Smooth muscle cell (in vitro differentiated cells): ENCODE measurements at regions not wholly inside any gene's neighbourhood (a gene's known extent, or its start where the extent isn't known, plus 50 kb on each side); places are given as distances from the start of the nearest gene placed in this dataset.

Experiments used
- DNase-seq: peaks from one replicate; lab custom pipeline; 2025; ENCODE audit not compliant: unreplicated experiment; lab: John Stamatoyannopoulos, UW
- H2AFZ ChIP-seq: fragments of 200-600 bp; sonication (generic); 2 replicates; pipeline ENCODE4 v1.6.0; 2016; ENCODE audit warnings: antibody characterized with exemption, low read depth, mild to moderate bottlenecking
- H3F3A ChIP-seq: fragments of 200-600 bp; sonication (generic); 2 replicates; pipeline ENCODE4 v1.6.0; 2017; ENCODE audit warnings: antibody characterized with exemption, low read depth
- H3K27ac ChIP-seq: fragments of 200-600 bp; sonication (generic); 2 replicates; pipeline ENCODE4 v1.5.1; 2016; ENCODE audit warnings: low read depth, mild to moderate bottlenecking
- H3K27me3 ChIP-seq: fragments of 200-600 bp; sonication (generic); 2 replicates; pipeline ENCODE4 v1.6.1; 2016; ENCODE audit warnings: low read depth, mild to moderate bottlenecking
- H3K36me3 ChIP-seq: fragments of 200-600 bp; sonication (generic); 2 replicates; pipeline ENCODE4 v1.5.1; 2016; ENCODE audit warnings: low read depth
- H3K4me1 ChIP-seq: fragments of 200-600 bp; sonication (generic); 2 replicates; pipeline ENCODE4 v1.5.1; 2016; ENCODE audit warnings: low read depth
- H3K4me2 ChIP-seq: fragments of 200-600 bp; sonication (generic); 2 replicates; pipeline ENCODE4 v1.6.0; 2016; ENCODE audit warnings: mild to moderate bottlenecking
- H3K4me3 ChIP-seq: fragments of 200-600 bp; sonication (generic); 2 replicates; pipeline ENCODE4 v1.5.1; 2016; ENCODE audit warnings: mild to moderate bottlenecking
- H3K79me2 ChIP-seq: fragments of 200-600 bp; sonication (generic); 2 replicates; pipeline ENCODE4 v1.6.0; 2016; ENCODE audit warnings: low read depth, mild to moderate bottlenecking
- H3K9ac ChIP-seq: fragments of 200-600 bp; sonication (generic); 2 replicates; pipeline ENCODE4 v1.6.0; 2016; ENCODE audit warnings: low read depth
- H3K9me3 ChIP-seq: fragments of 200-600 bp; sonication (generic); replicated peaks from 2 replicates; pipeline ENCODE4 v1.5.1; 2016; ENCODE audit warnings: low read depth
- H4K20me1 ChIP-seq: fragments of 200-600 bp; sonication (generic); 2 replicates; pipeline ENCODE4 v1.6.0; 2016; ENCODE audit warnings: low read depth
- CTCF ChIP-seq: fragments of 200-600 bp; sonication (generic); IDR thresholded peaks from 2 replicates; pipeline ENCODE4 v1.5.1; 2017; ENCODE audit warnings: borderline replicate concordance, mild to moderate bottlenecking, antibody characterized with exemption; ENCODE audit not compliant: insufficient read depth, poor library complexity, severe bottlenecking
- WGBS: methylation state at CpG from one replicate; pipeline ENCODE4 v1.1.7; 2016; ENCODE audit warnings: low lambda C conversion rate; 5-methylcytosine and 5-hydroxymethylcytosine counted together

GRCh38 chr4:100083289-100083688, 107.0 kb downstream of the DDIT4L start:
- H3K9ac ChIP-seq: no peak overlapping the region
- H3K4me2 ChIP-seq: no peak overlapping the region
- no peak overlapping the region for H3K27ac ChIP-seq
- H3K27me3 ChIP-seq: no peaks in the 10 kb centered on the region
- DNase-seq: no peak
- TF ChIP-seq CTCF: no peak
- no peaks in the 10 kb centered on the region for H3K79me2 ChIP-seq
- no peaks in the 10 kb centered on the region for H4K20me1 ChIP-seq
- no peak overlapping the region for H3K4me3 ChIP-seq
- H3K36me3 ChIP-seq: no peaks in the 10 kb centered on the region
- H3F3A ChIP-seq: no peaks in the 10 kb centered on the region
- no peak overlapping the region for H2AFZ ChIP-seq
- no peaks in the 10 kb centered on the region for H3K4me1 ChIP-seq
- no peaks in the 10 kb centered on the region for H3K9me3 ChIP-seq

- no peak overlapping the region for H2AFZ ChIP-seq
- 91% methylated on average over 1 of the region's 1 CpG for WGBS
- H3K27me3 ChIP-seq: no peaks in the 10 kb centered on the region
These were observed 107.4 kb downstream of the DDIT4L start for GRCh38 chr4:100082852-100083251.

GRCh38 chr4:100081491-100081890, 108.8 kb downstream of the DDIT4L start:
- Histone ChIP-seq H3K36me3 (no peaks in the 10 kb centered on the region), H3K27me3 (no peaks in the 10 kb centered on the region), H2AFZ (no peak overlapping the region), H3K27ac (no peak overlapping the region), H3K4me1 (no peaks in the 10 kb centered on the region), H3K4me2 (no peak overlapping the region), H3K4me3 (no peak overlapping the region), H3K9me3 (no peaks in the 10 kb centered on the region), H3F3A (no peaks in the 10 kb centered on the region), H3K79me2 (no peaks in the 10 kb centered on the region), H3K9ac (no peak overlapping the region), H4K20me1 (no peaks in the 10 kb centered on the region)
- no peak for DNase-seq
- 79% methylated on average over 1 of the region's 1 CpG for WGBS
- TF ChIP-seq CTCF: no peak

More at GRCh38 chr4:100082852-100083251, 107.4 kb downstream of the DDIT4L start:
- no peak overlapping the region for H3K4me2 ChIP-seq
- H4K20me1 ChIP-seq: no peaks in the 10 kb centered on the region
- TF ChIP-seq CTCF: no peak
- DNase-seq: no peak
- no peaks in the 10 kb centered on the region for H3K9me3 ChIP-seq
- no peaks in the 10 kb centered on the region for H3K4me1 ChIP-seq
- H3K79me2 ChIP-seq: no peaks in the 10 kb centered on the region
- H3K36me3 ChIP-seq: no peaks in the 10 kb centered on the region
- no peak overlapping the region for H3K27ac ChIP-seq
- no peak overlapping the region for H3K4me3 ChIP-seq
- H3F3A ChIP-seq: no peaks in the 10 kb centered on the region
- no peak overlapping the region for H3K9ac ChIP-seq

- Histone ChIP-seq H3K36me3 (no peaks in the 10 kb centered on the region), H3K4me2 (no peak overlapping the region), H4K20me1 (no peaks in the 10 kb centered on the region), H3K9ac (no peak overlapping the region), H3K27me3 (no peaks in the 10 kb centered on the region), H3K27ac (no peak overlapping the region), H3F3A (no peaks in the 10 kb centered on the region), H2AFZ (no peak overlapping the region), H3K79me2 (no peaks in the 10 kb centered on the region), H3K4me1 (no peaks in the 10 kb centered on the region), H3K4me3 (no peak overlapping the region), H3K9me3 (no peaks in the 10 kb centered on the region)
- 84% methylated on average over 3 of the region's 3 CpGs for WGBS
- no peak for TF ChIP-seq CTCF
- no peak for DNase-seq
These were observed 111.0 kb downstream of the DDIT4L start for GRCh38 chr4:100079264-100079663.
